HCT116 (cell line): ENCODE measurements at regions not wholly inside any gene's neighbourhood (a gene's known extent, or its start where the extent isn't known, plus 50 kb on each side); places are given as distances from the start of the nearest gene placed in this dataset.

Source experiments
- ATAC-seq: fragments of 200-7000 bp; cut with Tn5 transposase; 2 replicates; pipeline ENCODE4 v1.9.1; 2020; ENCODE audit warnings: mild to moderate bottlenecking, moderate library complexity
- BruUV-seq: library from RNA; stranded (reverse); fragments of 400-500 nt; replicated peaks from 2 replicates; lab custom pipeline; 2021; lab: Mats Ljungman, UMichigan
- CTCF ChIA-PET: fragments of 300-600 bp; sonication (Branson Sonifier 250); formaldehyde crosslinking; loops from one replicate; lab custom pipeline; 2021; ENCODE audit warnings: antibody characterized with exemption; lab: Charles Lee
- POLR2A ChIA-PET: fragments of 300-600, 350-600 bp; sonication (Branson Sonifier 250); formaldehyde crosslinking; loops from one replicate; lab custom pipeline; 2021; ENCODE audit warnings: antibody characterized with exemption; lab: Charles Lee
- RAD21 ChIA-PET, 2 experiments: fragments of 300-600 bp; sonication (Branson Sonifier 250); formaldehyde crosslinking; loops; one replicate each; lab custom pipeline; 2023; ENCODE audit warnings: low total read pairs in 2 of 2; ENCODE audit not compliant: uncharacterized antibody in 2 of 2, unreplicated experiment in 2 of 2, low non-redundant PET in 1 of 2; lab: Charles Lee
- DNase-seq: peaks from one replicate; pipeline ENCODE4 v3.0.0-alpha.2; 2010; ENCODE audit warnings: low read depth, low spot score
- H2AFZ ChIP-seq: fragments of 200-600 bp; shearing (Covaris generic), sonication (generic); 2 replicates; pipeline ENCODE4 v1.6.1; 2017; ENCODE audit warnings: low read depth, mixed run types, mixed read lengths, antibody characterized with exemption, low read length; ENCODE audit not compliant: poor library complexity, severe bottlenecking
- H3K27ac ChIP-seq: 2 replicates; pipeline ENCODE4 v1.5.1; 2012; ENCODE audit warnings: low read depth, low read length
- H3K27me3 ChIP-seq: fragments of 200-600 bp; sonication (generic); 2 replicates; pipeline ENCODE4 v1.6.1; 2016; ENCODE audit warnings: mixed run types, low read length, mixed read lengths; ENCODE audit not compliant: insufficient read depth
- H3K36me3 ChIP-seq, 2 experiments: fragments of 200-500 bp in 1 of 2; fragments of 200-600 bp in 1 of 2; sonication (Bioruptor generic) in 1 of 2; sonication (generic) in 1 of 2; 2 replicates each; pipeline versions ENCODE4 v1.5.1 to v1.6.1; 2014 to 2016; ENCODE audit warnings: low read length in 2 of 2, inconsistent platforms in 1 of 2, mixed read lengths in 1 of 2, mixed run types in 1 of 2; ENCODE audit not compliant: insufficient read depth in 2 of 2, control insufficient read depth in 1 of 2
- H3K4me1 ChIP-seq, 2 experiments: fragments of 200-600 bp in 1 of 2; sonication (generic) in 1 of 2; 2 replicates each; pipeline versions ENCODE4 v1.5.1 to v1.6.1; 2012 to 2017; ENCODE audit warnings: low read length in 2 of 2, inconsistent platforms in 1 of 2, mild to moderate bottlenecking in 1 of 2, mixed read lengths in 1 of 2, mixed run types in 1 of 2, moderate library complexity in 1 of 2; ENCODE audit not compliant: insufficient read depth in 2 of 2, control insufficient read depth in 1 of 2
- H3K4me2 ChIP-seq: fragments of 200-600 bp; sonication (generic); 2 replicates; pipeline ENCODE4 v1.6.1; 2017; ENCODE audit warnings: mixed run types, low read length, mixed read lengths
- H3K4me3 ChIP-seq, 2 experiments: fragments of 200-600 bp in 1 of 2; sonication (generic) in 1 of 2; replicated peaks in 1 of 2; 2 replicates each; pipeline ENCODE4 v1.5.1; 2011 to 2016; ENCODE audit warnings: low read length in 2 of 2, control low read depth in 1 of 2, low read depth in 1 of 2, mild to moderate bottlenecking in 1 of 2, mixed read lengths in 1 of 2, mixed run types in 1 of 2
- H3K79me2 ChIP-seq: fragments of 200-600 bp; sonication (generic); 2 replicates; pipeline ENCODE4 v1.6.1; 2017; ENCODE audit warnings: mild to moderate bottlenecking, mixed run types, low read length, moderate library complexity, mixed read lengths; ENCODE audit not compliant: insufficient read depth
- H3K9ac ChIP-seq: fragments of 200-600 bp; sonication (generic); 2 replicates; pipeline ENCODE4 v1.6.1; 2016; ENCODE audit warnings: low read length, mixed read lengths
- H3K9me2 ChIP-seq: fragments of 200-600 bp; sonication (generic), shearing (Covaris generic); 2 replicates; pipeline ENCODE4 v1.6.1; 2017; ENCODE audit warnings: mixed run types, mild to moderate bottlenecking, moderate library complexity; ENCODE audit not compliant: insufficient read depth
- H3K9me3 ChIP-seq, 2 experiments: fragments of 200-500 bp in 1 of 2; fragments of 200-600 bp in 1 of 2; sonication (Bioruptor generic) in 1 of 2; sonication (generic) in 1 of 2; 2 replicates each; pipeline ENCODE4 v1.6.1; 2014 to 2017; ENCODE audit warnings: low read length in 2 of 2, mixed read lengths in 2 of 2, inconsistent platforms in 1 of 2, low read depth in 1 of 2, mild to moderate bottlenecking in 1 of 2, mixed run types in 1 of 2, moderate library complexity in 1 of 2; ENCODE audit not compliant: control insufficient read depth in 1 of 2, insufficient read depth in 1 of 2
- H4K20me1 ChIP-seq: fragments of 200-600 bp; sonication (generic), shearing (Covaris generic); 2 replicates; pipeline ENCODE4 v1.6.1; 2017; ENCODE audit warnings: mixed run types, mild to moderate bottlenecking, moderate library complexity; ENCODE audit not compliant: insufficient read depth
- CEBPB ChIP-seq: IDR thresholded peaks from 2 replicates; pipeline ENCODE4 v1.6.1; 2012; ENCODE audit warnings: low read depth
- ELF1 ChIP-seq: IDR thresholded peaks from 2 replicates; pipeline ENCODE4 v1.6.1; 2012; ENCODE audit warnings: low read depth, borderline replicate concordance
- EZH2 ChIP-seq: fragments of 200-600 bp; sonication (generic); IDR thresholded peaks from 2 replicates; pipeline ENCODE4 v1.6.1; 2017; ENCODE audit warnings: antibody characterized with exemption, mixed run types
- POLR2A ChIP-seq: IDR thresholded peaks from 2 replicates; pipeline ENCODE4 v1.7.0; 2011; ENCODE audit warnings: borderline replicate concordance; ENCODE audit not compliant: insufficient read depth, insufficient read length; ENCODE audit errors: extremely low read depth
- RAD21 ChIP-seq: IDR thresholded peaks from 2 replicates; pipeline ENCODE4 v1.6.1; 2012; ENCODE audit warnings: low read depth, mild to moderate bottlenecking
- SIN3A ChIP-seq: IDR thresholded peaks from 2 replicates; pipeline ENCODE4 v1.6.1; 2012; ENCODE audit warnings: low read depth
- SP1 ChIP-seq: IDR thresholded peaks from 2 replicates; pipeline ENCODE4 v1.6.1; 2012; ENCODE audit warnings: low read depth
- ZBTB33 ChIP-seq: IDR thresholded peaks from 2 replicates; pipeline ENCODE4 v1.6.1; 2011; ENCODE audit warnings: mild to moderate bottlenecking, low read length, moderate library complexity; ENCODE audit not compliant: insufficient replicate concordance; ENCODE audit errors: extremely low read depth
- ZFX ChIP-seq: fragments of 450-650 bp; IDR thresholded peaks from 2 replicates; pipeline ENCODE4 v1.6.1; 2017
- intact Hi-C: fragments of 100-400 bp; cut with micrococcal nuclease; formaldehyde crosslinking; loops from 2 replicates; pipeline ENCODE4 v1.10.0; 2022
- TF ChIP-seq, protein P1 (sequence below), 3 experiments: fragments of 200-600 bp in 1 of 3; sonication (generic) in 1 of 3; IDR thresholded peaks in 2 of 3; conservative IDR thresholded peaks in 1 of 3; 2 replicates each; pipeline ENCODE4 v1.5.1; 2012 to 2017; ENCODE audit warnings: low read depth in 2 of 3, low read length in 2 of 3, antibody characterized with exemption in 1 of 3, borderline replicate concordance in 1 of 3, control low read depth in 1 of 3, mild to moderate bottlenecking in 1 of 3, mixed read lengths in 1 of 3, mixed run types in 1 of 3, moderate library complexity in 1 of 3; ENCODE audit not compliant: insufficient read depth in 1 of 3
- TF ChIP-seq, protein P2 (sequence below): IDR thresholded peaks from 2 replicates; pipeline ENCODE4 v1.6.1; 2012

DNA sequence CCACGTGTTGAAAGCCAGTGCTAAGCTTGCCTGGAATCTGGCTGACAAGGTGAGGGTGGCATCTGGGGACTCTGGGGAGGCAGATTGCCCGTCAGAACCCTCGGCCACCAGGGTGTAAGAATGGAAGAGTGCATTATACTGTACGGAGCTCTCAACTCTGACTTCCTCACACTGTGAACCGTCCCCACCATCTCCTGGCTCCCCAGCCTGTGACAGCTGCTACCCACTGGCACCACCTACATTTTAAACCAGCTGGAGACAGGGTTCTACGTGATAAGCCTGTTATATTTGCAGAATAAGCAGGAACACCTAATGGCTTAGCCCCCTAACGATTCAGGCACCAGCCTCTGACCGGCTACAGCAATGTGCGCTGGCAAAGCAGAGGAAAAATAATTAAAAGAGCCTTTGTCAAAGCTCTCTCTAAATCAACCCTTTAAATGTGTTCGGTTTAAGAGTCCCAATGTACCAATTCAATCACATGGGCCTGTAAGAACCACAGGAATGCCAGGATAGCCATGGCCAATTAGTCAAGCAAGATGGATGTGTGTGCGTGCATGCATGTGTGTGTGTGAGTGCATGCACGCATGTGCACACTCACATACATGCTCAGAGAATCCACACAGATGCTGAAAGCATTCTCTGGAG lies 89.1 kb upstream of the TAB2 start:
- ATAC-seq = no peak
- no peak overlapping the region for H2AFZ ChIP-seq
- RAD21 ChIA-PET = no interaction called here
- H3K27me3 ChIP-seq = no peaks in the 10 kb centered on the region
- BruUV-seq = no TSS peak
- no peaks in the 10 kb centered on the region for H3K36me3 ChIP-seq
- H3K9me3 ChIP-seq = no peaks in the 10 kb centered on the region
- no peak overlapping the region for H3K4me2 ChIP-seq
- H4K20me1 ChIP-seq = no peaks in the 10 kb centered on the region
- no peaks in the 10 kb centered on the region for H3K9me2 ChIP-seq
- no peaks in the 10 kb centered on the region for H3K79me2 ChIP-seq
- DNase-seq = no peak
- TF ChIP-seq SP1 (no peak), ZFX (no peak), EZH2 (no peak), RAD21 (no peak), ELF1 (no peak), SIN3A (no peak), CEBPB (no peak), POLR2A (no peak), ZBTB33 (no peak)
- TF ChIP-seq, protein P1, sequence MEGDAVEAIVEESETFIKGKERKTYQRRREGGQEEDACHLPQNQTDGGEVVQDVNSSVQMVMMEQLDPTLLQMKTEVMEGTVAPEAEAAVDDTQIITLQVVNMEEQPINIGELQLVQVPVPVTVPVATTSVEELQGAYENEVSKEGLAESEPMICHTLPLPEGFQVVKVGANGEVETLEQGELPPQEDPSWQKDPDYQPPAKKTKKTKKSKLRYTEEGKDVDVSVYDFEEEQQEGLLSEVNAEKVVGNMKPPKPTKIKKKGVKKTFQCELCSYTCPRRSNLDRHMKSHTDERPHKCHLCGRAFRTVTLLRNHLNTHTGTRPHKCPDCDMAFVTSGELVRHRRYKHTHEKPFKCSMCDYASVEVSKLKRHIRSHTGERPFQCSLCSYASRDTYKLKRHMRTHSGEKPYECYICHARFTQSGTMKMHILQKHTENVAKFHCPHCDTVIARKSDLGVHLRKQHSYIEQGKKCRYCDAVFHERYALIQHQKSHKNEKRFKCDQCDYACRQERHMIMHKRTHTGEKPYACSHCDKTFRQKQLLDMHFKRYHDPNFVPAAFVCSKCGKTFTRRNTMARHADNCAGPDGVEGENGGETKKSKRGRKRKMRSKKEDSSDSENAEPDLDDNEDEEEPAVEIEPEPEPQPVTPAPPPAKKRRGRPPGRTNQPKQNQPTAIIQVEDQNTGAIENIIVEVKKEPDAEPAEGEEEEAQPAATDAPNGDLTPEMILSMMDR (IDR thresholded peaks at IDR 0.05 in 2 of 3, conservative IDR thresholded peaks at IDR 0.05 in 1 of 3; ENCODE audit: borderline replicate concordance in 1 of 3, insufficient read depth in 1 of 3, low read depth in 2 of 3, low read length in 2 of 3) = no peak
- TF ChIP-seq, protein P2, sequence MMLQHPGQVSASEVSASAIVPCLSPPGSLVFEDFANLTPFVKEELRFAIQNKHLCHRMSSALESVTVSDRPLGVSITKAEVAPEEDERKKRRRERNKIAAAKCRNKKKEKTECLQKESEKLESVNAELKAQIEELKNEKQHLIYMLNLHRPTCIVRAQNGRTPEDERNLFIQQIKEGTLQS = no peak
- TF ChIP-seq, all 23 proteins: peak for 0
- H3K4me3 ChIP-seq = no peak overlapping the region
- intact Hi-C loops = no loop called here
- no peak overlapping the region for H3K9ac ChIP-seq
- CTCF ChIA-PET = no interaction called here
- POLR2A ChIA-PET = no interaction called here
- no peak overlapping the region for H3K27ac ChIP-seq
- peaks cover 23 to 29% of the 10 kb centered on the region in 2 experiments for H3K4me1 ChIP-seq
